GM19463 (cell line): ENCODE measurements at regions not wholly inside any gene's neighbourhood (a gene's known extent, or its start where the extent isn't known, plus 50 kb on each side); places are given as distances from the start of the nearest gene placed in this dataset.

ENCODE experiments used
- ATAC-seq: cut with Tn5 transposase; IDR thresholded peaks from one replicate; pipeline ENCODE4 v1.9.1; 2021; ENCODE audit warnings: mild to moderate bottlenecking, moderate library complexity; ENCODE audit not compliant: unreplicated experiment

DNA sequence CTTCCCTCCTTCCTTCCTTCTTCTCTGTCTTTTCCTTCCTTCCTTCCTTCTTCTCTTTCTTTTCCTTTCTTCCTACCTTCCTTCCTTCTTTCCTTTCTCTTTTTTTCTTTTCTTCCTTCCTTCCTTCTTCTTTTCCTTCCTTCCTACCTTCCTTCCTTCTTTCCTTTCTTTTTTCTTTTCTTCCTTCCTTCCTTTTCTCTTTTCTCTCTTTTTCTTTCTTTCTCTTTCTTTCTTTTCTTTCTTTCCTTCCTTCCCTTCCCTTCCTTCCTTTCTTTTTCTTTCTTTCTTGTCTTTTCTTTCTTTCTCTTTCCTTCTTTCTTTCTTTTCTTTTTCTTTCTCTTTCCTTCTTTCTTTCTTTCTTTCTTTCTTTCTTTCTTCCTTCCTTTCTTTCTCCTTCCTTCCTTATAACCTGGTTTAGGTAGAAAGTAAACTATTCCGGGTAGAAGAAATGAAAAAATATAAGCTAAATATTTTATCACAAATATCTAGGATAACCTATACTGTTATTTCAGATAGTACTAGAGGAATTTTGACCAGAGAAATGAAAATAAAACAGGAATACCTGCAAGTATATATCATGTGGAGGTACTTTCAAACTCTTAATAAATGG, 1741.8 kb upstream of the CDH9 start:
- no peak for ATAC-seq

DNA sequence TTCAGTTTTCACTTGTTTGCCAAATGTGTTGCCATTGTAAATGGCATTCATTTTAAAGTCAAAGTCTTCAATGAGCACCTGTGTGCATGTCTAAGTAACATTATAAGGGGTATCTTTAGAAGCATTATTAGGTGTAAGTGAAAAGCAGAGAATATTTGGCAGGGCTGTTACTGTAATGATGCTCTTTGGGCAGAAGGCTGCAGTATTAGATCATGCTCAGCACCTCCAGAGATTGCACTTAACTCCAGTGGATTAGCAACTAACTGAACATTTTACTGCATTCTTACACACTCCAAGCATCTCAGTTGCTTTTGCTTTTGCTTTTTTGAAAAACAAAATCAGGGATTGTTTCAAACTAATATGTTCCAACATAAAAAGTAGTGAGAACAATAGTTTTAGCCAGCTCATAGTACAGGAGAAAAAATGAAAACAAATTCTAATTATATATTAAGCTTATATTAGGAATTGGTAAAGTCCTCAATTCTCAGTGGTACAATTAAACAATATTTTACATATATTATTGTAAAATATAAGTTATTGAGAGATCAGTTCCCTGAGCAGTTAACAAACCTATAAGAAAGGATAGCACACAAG, 1740.9 kb upstream of the CDH9 start:
- ATAC-seq = no peak

- ATAC-seq = no peak
Measured at GRCh38 chr5:28770307-28770706, 1731.9 kb upstream of the CDH9 start.

- no peak for ATAC-seq
Measured at GRCh38 chr5:28766565-28767158, 1728.3 kb upstream of the CDH9 start.

- no peak for ATAC-seq
Measured at GRCh38 chr5:28751396-28751795, 1713.0 kb upstream of the CDH9 start.

- no peak for ATAC-seq
Measured at GRCh38 chr5:28750251-28750650, 1711.9 kb upstream of the CDH9 start.

DNA sequence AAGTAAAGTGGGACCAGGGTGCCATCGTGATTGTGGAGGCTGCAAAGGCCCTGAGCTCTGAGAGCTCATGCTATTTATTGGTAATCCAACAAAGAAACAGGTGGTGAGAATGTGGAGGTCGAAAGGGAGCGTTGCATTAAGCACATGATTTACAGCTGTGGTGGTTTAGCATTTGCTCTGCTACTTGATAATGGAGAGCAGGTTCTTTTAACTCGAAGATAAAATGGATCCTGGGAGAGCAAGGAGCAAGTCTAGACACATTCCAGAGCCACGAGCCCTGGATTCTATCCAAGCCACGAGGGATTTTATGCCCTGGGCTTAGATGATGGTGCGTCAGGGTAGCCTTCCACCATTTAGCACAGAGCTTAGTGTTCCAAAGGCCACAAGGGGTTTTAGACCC, 1710.1 kb upstream of the CDH9 start:
- no peak for ATAC-seq

- ATAC-seq = no peak
Measured at GRCh38 chr5:28743716-28744110, 1705.3 kb upstream of the CDH9 start.

GRCh38 chr5:28743025-28743715, 1704.8 kb upstream of the CDH9 start:
- ATAC-seq = no peak

DNA sequence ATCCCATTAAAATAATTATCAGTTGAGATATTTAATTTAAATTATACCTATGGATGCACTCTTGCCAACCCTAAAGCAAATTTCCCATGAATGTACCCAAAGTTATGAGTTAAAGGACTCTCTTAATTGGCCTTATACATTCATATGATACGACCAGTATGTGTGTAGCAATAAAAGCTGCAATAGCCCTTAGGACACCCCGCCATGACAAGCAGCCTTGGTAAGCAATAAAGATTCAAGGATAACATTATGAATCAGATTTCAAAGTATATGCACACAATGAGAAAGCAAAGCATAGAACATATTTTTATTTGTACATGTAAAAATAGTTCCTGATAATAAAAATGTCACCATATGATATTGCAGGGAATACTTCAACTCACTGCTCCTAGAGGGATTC, 1699.3 kb upstream of the CDH9 start:
- no peak for ATAC-seq

GRCh38 chr5:28737222-28737621, 1698.8 kb upstream of the CDH9 start:
- no peak for ATAC-seq

DNA sequence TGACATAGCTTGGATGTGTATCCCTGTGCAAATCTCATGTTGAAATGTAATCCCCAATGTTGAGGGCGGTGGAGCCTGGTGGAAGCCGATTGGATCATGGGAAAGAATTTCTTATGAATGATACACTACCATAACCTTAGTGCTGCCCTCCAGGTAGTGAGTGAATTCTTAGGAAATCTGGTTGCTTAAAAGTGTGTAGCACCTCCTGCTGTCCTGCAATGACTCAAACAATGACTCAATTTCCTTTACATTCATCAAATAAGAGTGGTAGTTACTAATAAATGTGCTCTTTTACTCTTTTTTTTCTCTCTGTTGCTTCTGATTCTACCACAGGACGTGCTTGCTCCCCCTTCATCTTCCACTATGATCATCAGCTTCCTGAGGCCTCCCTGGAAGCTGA, 1696.0 kb upstream of the CDH9 start:
- ATAC-seq = no peak

GRCh38 chr5:28729067-28729466, 1690.7 kb upstream of the CDH9 start:
- ATAC-seq = no peak

DNA sequence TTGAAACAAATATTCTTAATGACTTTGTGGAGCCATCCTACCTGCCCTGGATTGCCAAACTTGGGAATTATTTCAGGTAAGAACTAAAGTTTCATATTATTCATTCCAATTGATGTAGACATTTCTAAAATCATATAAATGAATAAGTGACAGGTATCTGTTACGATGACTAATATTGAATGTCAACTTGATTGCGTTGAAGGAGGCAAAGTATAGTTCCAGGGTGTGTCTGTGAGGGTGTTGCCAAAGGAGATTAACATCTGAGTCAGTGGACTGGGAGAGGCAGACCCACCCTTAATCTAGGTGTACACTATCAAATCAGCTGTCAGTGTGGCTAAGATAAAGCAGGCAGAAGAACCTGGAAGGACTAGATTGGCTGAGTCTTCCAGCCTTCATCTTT, 1688.4 kb upstream of the CDH9 start:
- no peak for ATAC-seq

- ATAC-seq = no peak
Measured at GRCh38 chr5:28725001-28725400, 1686.6 kb upstream of the CDH9 start.

DNA sequence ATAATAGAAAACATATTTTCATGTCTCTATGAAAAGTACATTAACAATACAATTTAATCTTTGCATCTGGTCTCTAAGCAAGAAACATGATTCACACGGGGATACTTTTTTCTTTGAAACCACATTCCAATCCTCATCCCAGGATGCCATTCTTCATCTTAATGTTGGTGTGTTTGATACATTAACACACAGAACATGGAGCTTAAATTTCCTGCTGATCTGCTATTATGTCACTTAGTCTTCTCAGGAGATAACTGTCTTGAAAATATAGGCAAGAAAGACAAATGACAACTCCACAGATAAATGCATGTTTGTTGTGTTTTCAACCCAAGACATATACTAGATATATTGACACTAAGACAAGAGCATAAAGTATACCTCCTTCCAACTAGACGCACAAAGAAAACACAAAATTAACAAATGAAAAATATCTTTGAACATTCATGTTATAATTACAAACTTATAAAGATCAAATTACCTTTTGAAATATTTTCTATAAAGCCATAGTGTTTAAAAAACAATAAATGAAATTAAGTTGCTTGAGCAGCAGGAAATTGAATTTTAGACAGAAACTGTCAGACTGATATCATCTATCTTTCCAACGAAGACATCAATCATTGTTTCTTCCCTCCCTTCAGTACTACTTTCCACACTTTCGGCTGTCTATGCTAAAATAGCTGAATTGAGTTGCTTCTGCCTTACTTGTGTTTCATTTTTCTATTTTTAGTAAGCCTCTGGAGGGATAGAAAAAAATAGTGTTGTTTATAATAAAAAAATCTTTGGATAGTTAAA, 1676.7 kb upstream of the CDH9 start:
- ATAC-seq = no peak

- ATAC-seq = no peak
Measured at GRCh38 chr5:28710360-28710759, 1672.0 kb upstream of the CDH9 start.

DNA sequence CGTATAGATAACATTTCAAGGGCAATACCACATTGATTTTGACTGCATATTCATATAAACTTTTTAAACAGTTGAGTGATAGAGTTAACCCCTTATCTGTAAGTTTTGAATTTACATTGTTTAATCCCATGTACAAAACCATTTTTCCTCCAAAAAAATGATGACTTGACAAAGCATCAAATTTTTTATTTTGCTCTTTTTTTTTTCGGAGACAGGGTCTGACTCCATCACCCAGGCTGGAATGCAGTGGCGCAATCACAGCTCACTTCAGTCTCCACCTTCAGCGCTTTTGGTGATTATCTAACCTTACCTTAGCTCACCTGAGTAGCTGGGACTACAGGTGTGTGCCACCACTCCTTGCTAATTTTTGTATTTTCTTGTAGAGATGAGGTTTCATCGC, 1670.1 kb upstream of the CDH9 start:
- no peak for ATAC-seq

- ATAC-seq = no peak
Measured at GRCh38 chr5:28707706-28708105, 1669.3 kb upstream of the CDH9 start.

DNA sequence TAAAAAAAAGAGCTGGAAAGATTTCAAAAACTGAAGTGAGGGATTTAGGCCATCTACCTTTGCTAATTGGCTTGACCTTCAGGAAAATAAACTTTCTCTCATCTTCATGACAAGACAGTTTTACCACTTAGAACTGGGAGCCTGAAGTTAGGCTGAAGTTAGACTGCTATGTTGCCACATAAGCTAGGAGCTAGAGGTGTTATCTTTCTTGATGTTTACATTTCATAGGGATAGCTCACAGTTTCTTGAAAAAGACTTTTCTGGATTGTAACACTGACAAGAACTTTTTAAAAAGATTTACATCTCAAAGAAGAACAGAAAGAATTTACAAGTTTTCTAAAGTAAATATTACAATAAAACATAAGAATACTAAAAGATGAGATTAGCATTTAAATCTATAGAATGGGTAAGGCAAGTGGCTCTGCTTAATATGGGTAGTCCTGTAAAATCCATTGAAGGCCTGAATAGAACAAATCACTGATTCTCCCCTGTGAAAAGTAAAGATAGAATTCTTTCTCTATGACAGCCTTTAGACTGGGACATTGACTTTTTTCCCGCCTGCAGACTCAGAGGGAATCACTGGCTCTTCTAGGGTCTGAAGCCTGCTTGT, 1665.4 kb upstream of the CDH9 start:
- ATAC-seq = no peak

DNA sequence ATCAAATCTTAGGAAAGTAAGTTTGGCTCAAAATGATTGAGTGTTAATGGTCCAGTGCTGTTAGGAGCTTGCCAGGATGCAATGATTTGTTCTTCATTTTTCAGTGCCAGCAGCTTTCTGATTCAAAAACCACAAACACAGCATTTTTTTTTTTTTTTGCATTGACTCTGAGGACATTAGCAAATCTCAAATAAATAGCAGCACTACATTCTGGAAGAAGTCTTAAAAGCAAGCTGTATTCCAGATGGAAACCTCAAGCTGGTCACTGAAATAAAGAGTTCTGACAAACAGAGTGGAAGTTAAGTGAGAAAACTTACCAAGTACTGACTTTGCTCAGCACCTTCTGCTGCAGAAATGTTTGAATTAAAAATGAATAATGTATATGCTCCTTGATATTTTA, 1653.1 kb upstream of the CDH9 start:
- ATAC-seq = no peak
